SK-N-SH (cell line): ENCODE measurements at regions not wholly inside any gene's neighbourhood (a gene's known extent, or its start where the extent isn't known, plus 50 kb on each side); places are given as distances from the start of the nearest gene placed in this dataset.
A peak's percentile ranks its signal among the peaks of the same experiment; 100 is the strongest.

Source experiments
- CTCF ChIA-PET: fragments of 300-600, 350-600 bp; formaldehyde crosslinking; extraction: SDS; loops from one replicate; lab custom pipeline; 2021; lab: Yijun Ruan, JAX
- POLR2A ChIA-PET: fragments of 350-600 bp; sonication (Branson Sonifier 250); formaldehyde crosslinking; extraction: SDS; loops from one replicate; lab custom pipeline; 2020; ENCODE audit warnings: antibody characterized with exemption, inconsistent platforms; lab: Yijun Ruan, JAX
- DNase-seq: peaks from one replicate; pipeline ENCODE4 v3.0.0; 2012
- H2AFZ ChIP-seq: fragments of 200-600 bp; sonication (generic); 2 replicates; pipeline ENCODE4 v1.8.1; 2016; ENCODE audit warnings: antibody characterized with exemption, mild to moderate bottlenecking, low read depth
- H3F3A ChIP-seq: fragments of 200-600 bp; sonication (generic); replicated peaks from 2 replicates; pipeline ENCODE3; 2016; ENCODE audit warnings: antibody characterized with exemption, mild to moderate bottlenecking; ENCODE audit not compliant: insufficient read depth
- H3K27ac ChIP-seq, 2 experiments: fragments of 200-500 bp in 1 of 2; fragments of 200-600 bp in 1 of 2; sonication (Bioruptor generic) in 1 of 2; sonication (generic), shearing (Covaris generic) in 1 of 2; 2 replicates each; pipeline versions ENCODE4 v1.5.1 to v1.6.1; 2014 to 2016; ENCODE audit warnings: low read depth in 2 of 2, inconsistent platforms in 1 of 2, low read length in 1 of 2, mild to moderate bottlenecking in 1 of 2, mixed read lengths in 1 of 2
- H3K27me3 ChIP-seq: fragments of 200-600 bp; sonication (generic), shearing (Covaris generic); 2 replicates; pipeline ENCODE4 v1.6.1; 2016; ENCODE audit warnings: mixed run types; ENCODE audit not compliant: insufficient read depth
- H3K36me3 ChIP-seq, 2 experiments: fragments of 200-500 bp in 1 of 2; fragments of 200-600 bp in 1 of 2; sonication (Bioruptor generic) in 1 of 2; sonication (generic) in 1 of 2; replicated peaks in 1 of 2; 2 replicates each; pipeline versions ENCODE3 to v1.5.1; 2014 to 2016; ENCODE audit warnings: low read length in 1 of 2, mild to moderate bottlenecking in 1 of 2; ENCODE audit not compliant: insufficient read depth in 2 of 2, control insufficient read depth in 1 of 2
- H3K4me1 ChIP-seq, 2 experiments: fragments of 200-500 bp in 1 of 2; fragments of 200-600 bp in 1 of 2; sonication (Bioruptor generic) in 1 of 2; sonication (generic), shearing (Covaris generic) in 1 of 2; 2 replicates each; pipeline versions ENCODE4 v1.5.1 to v1.6.1; 2014 to 2016; ENCODE audit warnings: low read depth in 1 of 2, low read length in 1 of 2, mixed run types in 1 of 2; ENCODE audit not compliant: insufficient read depth in 2 of 2, control insufficient read depth in 1 of 2
- H3K4me2 ChIP-seq: fragments of 200-600 bp; sonication (generic), shearing (Covaris generic); 2 replicates; pipeline ENCODE4 v1.6.1; 2017; ENCODE audit warnings: mixed run types
- H3K4me3 ChIP-seq, 2 experiments: fragments of 200-500 bp in 1 of 2; fragments of 200-600 bp in 1 of 2; sonication (Bioruptor generic) in 1 of 2; sonication (generic), shearing (Covaris generic) in 1 of 2; 2 replicates each; pipeline versions ENCODE4 v1.5.1 to v1.8.1; 2014 to 2016; ENCODE audit warnings: low read depth in 2 of 2, inconsistent platforms in 1 of 2, low read length in 1 of 2, mild to moderate bottlenecking in 1 of 2, mixed read lengths in 1 of 2, moderate library complexity in 1 of 2
- H3K79me2 ChIP-seq: fragments of 200-600 bp; sonication (generic); 2 replicates; pipeline ENCODE4 v1.8.1; 2017; ENCODE audit warnings: mild to moderate bottlenecking; ENCODE audit not compliant: insufficient read depth
- H3K9ac ChIP-seq: fragments of 200-600 bp; sonication (generic); 2 replicates; pipeline ENCODE4 v1.6.1; 2017; ENCODE audit warnings: mixed run types
- H3K9me2 ChIP-seq: fragments of 200-600 bp; sonication (generic); 2 replicates; pipeline ENCODE4 v1.6.1; 2017; ENCODE audit warnings: mixed run types
- H3K9me3 ChIP-seq: fragments of 200-600 bp; sonication (generic); 2 replicates; pipeline ENCODE4 v1.6.1; 2017; ENCODE audit warnings: mixed run types, mild to moderate bottlenecking, moderate library complexity
- H4K20me1 ChIP-seq: fragments of 200-600 bp; sonication (generic); 2 replicates; pipeline ENCODE4 v1.6.1; 2017; ENCODE audit warnings: mild to moderate bottlenecking, mixed run types; ENCODE audit not compliant: insufficient read depth
- ELF1 ChIP-seq: IDR thresholded peaks from 2 replicates; pipeline ENCODE4 v1.4.0; 2012
- EP300 ChIP-seq, 2 experiments: IDR thresholded peaks; 2 replicates each; pipeline versions ENCODE4 v1.4.0 to v1.6.1; 2012; ENCODE audit warnings: borderline replicate concordance in 1 of 2, low read depth in 1 of 2, low read length in 1 of 2
- FOXJ3 ChIP-seq: sonication (generic); formaldehyde crosslinking; IDR thresholded peaks from 2 replicates; pipeline ENCODE4 v1.5.1; 2020; ENCODE audit warnings: mild to moderate bottlenecking, missing genetic modification reagents
- GABPA ChIP-seq: IDR thresholded peaks from 2 replicates; pipeline ENCODE4 v1.4.0; 2012; ENCODE audit warnings: low read depth, mild to moderate bottlenecking
- JUND ChIP-seq: IDR thresholded peaks from 2 replicates; pipeline ENCODE4 v1.4.0; 2012
- MAX ChIP-seq: IDR thresholded peaks from 2 replicates; pipeline ENCODE4 v1.4.0; 2012; ENCODE audit warnings: low read depth
- MEF2A ChIP-seq: IDR thresholded peaks from 2 replicates; pipeline ENCODE4 v1.4.0; 2012; ENCODE audit warnings: low read depth, borderline replicate concordance
- MXI1 ChIP-seq: IDR thresholded peaks from 2 replicates; pipeline ENCODE4 v1.6.1; 2012; ENCODE audit warnings: mild to moderate bottlenecking, low read depth, low read length, improper control_type of control experiment
- PBX3 ChIP-seq: IDR thresholded peaks from 2 replicates; pipeline ENCODE4; 2012
- POLR2AphosphoS5 ChIP-seq: IDR thresholded peaks from 2 replicates; pipeline ENCODE4 v1.6.1; 2012; ENCODE audit warnings: low read depth, low read length
- RXRA ChIP-seq: IDR thresholded peaks from 2 replicates; pipeline ENCODE4 v1.4.0; 2012; ENCODE audit warnings: low read depth, mild to moderate bottlenecking, borderline replicate concordance
- WGBS: methylation state at CpG from one replicate; pipeline ENCODE4 v1.1.6; 2017; ENCODE audit warnings: low lambda C conversion rate; 5-methylcytosine and 5-hydroxymethylcytosine counted together
- TF ChIP-seq, protein P1 (sequence below): IDR thresholded peaks from 2 replicates; pipeline ENCODE4 v1.4.0; 2012; ENCODE audit warnings: low read depth, borderline replicate concordance
- TF ChIP-seq, protein P2 (sequence below): fragments of 150-350 bp; IDR thresholded peaks from 2 replicates; pipeline ENCODE4 v1.6.1; 2017; ENCODE audit warnings: antibody characterized with exemption, low read length, low read depth, borderline replicate concordance
- TF ChIP-seq, protein P3 (sequence below): IDR thresholded peaks from 2 replicates; pipeline ENCODE4 v1.4.0; 2012; ENCODE audit warnings: low read depth, borderline replicate concordance

GRCh38 chr13:99688776-99689175 lies 187.5 kb downstream of the TM9SF2 start:
- no peak overlapping the region for H3K4me3 ChIP-seq
- H3K79me2 ChIP-seq, result no peaks in the 10 kb centered on the region
- CTCF ChIA-PET, result interaction anchor here (0.6 kb wide), 1 partner anchor 30 kb away, joined by 3 read pairs; no protein-coding TSS in a partner anchor
- H3K4me1 ChIP-seq, result peaks cover 22 to 24% of the 10 kb centered on the region in 2 experiments; a peak in 3 of 4 replicates
- TF ChIP-seq RXRA, result no peak
- TF ChIP-seq, protein P1, sequence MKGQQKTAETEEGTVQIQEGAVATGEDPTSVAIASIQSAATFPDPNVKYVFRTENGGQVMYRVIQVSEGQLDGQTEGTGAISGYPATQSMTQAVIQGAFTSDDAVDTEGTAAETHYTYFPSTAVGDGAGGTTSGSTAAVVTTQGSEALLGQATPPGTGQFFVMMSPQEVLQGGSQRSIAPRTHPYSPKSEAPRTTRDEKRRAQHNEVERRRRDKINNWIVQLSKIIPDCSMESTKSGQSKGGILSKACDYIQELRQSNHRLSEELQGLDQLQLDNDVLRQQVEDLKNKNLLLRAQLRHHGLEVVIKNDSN, result no peak
- no peak for TF ChIP-seq POLR2AphosphoS5
- no peak for TF ChIP-seq MXI1
- TF ChIP-seq MEF2A, result no peak
- TF ChIP-seq, protein P2, sequence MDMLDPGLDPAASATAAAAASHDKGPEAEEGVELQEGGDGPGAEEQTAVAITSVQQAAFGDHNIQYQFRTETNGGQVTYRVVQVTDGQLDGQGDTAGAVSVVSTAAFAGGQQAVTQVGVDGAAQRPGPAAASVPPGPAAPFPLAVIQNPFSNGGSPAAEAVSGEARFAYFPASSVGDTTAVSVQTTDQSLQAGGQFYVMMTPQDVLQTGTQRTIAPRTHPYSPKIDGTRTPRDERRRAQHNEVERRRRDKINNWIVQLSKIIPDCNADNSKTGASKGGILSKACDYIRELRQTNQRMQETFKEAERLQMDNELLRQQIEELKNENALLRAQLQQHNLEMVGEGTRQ, result no peak
- TF ChIP-seq, protein P3, sequence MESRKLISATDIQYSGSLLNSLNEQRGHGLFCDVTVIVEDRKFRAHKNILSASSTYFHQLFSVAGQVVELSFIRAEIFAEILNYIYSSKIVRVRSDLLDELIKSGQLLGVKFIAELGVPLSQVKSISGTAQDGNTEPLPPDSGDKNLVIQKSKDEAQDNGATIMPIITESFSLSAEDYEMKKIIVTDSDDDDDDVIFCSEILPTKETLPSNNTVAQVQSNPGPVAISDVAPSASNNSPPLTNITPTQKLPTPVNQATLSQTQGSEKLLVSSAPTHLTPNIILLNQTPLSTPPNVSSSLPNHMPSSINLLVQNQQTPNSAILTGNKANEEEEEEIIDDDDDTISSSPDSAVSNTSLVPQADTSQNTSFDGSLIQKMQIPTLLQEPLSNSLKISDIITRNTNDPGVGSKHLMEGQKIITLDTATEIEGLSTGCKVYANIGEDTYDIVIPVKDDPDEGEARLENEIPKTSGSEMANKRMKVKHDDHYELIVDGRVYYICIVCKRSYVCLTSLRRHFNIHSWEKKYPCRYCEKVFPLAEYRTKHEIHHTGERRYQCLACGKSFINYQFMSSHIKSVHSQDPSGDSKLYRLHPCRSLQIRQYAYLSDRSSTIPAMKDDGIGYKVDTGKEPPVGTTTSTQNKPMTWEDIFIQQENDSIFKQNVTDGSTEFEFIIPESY, result no peak
- no peak for TF ChIP-seq ELF1
- no peak for TF ChIP-seq FOXJ3 (CRISPR knock-in tag)
- TF ChIP-seq MAX, result no peak
- no peak for TF ChIP-seq EP300 (IDR thresholded peaks at IDR 0.05; ENCODE audit: borderline replicate concordance in 1 of 2, low read depth in 1 of 2, low read length in 1 of 2)
- TF ChIP-seq JUND, result no peak
- no peak for TF ChIP-seq GABPA
- TF ChIP-seq PBX3, result no peak
- TF ChIP-seq, all 33 proteins: peak for 0
- POLR2A ChIA-PET, result no interaction called here
- no peaks in the 10 kb centered on the region for H3K27me3 ChIP-seq
- peak overlapping the region in 1 of 2 experiments; percentile 80; a peak in 1 of 4 replicates for H3K27ac ChIP-seq
- H3K9me3 ChIP-seq, result no peaks in the 10 kb centered on the region
- H3F3A ChIP-seq, result no peaks in the 10 kb centered on the region
- no peaks in the 10 kb centered on the region for H4K20me1 ChIP-seq
- 70% methylated on average over 4 of the region's 4 CpGs for WGBS
- no peak overlapping the region for H3K9ac ChIP-seq
- H3K4me2 ChIP-seq, result no peak overlapping the region
- H2AFZ ChIP-seq, result no peak overlapping the region
- H3K36me3 ChIP-seq, result no peaks in the 10 kb centered on the region
- DNase-seq, result no peak
- H3K9me2 ChIP-seq, result no peaks in the 10 kb centered on the region
